ENCODE measurements at regions not wholly inside any gene's neighbourhood (a gene's known extent, or its start where the extent isn't known, plus 50 kb on each side); places are given as distances from the start of the nearest gene placed in this dataset.

GRCh38 chr22:34293324-34293723 is 373.0 kb upstream of the LARGE1 start:
- TF ChIP-seq POLR2A (IDR thresholded peaks at IDR 0.05) = no peak
- TF ChIP-seq CTCF (IDR thresholded peaks at IDR 0.05) = no peak
- TF ChIP-seq EP300 (IDR thresholded peaks at IDR 0.05) = no peak
- no peak for TF ChIP-seq POLR2AphosphoS5 (IDR thresholded peaks at IDR 0.05)
- no peaks in the 10 kb centered on the region for H3K27me3 ChIP-seq
- DNase-seq (no peak), ATAC-seq (ENCODE audit: low FRiP score in 2 of 2) (no peak)
- no peaks in the 10 kb centered on the region for H3K4me1 ChIP-seq
- WGBS, 2 donors = 43 to 55% methylated on average over 4 of the region's 4 CpGs
- H3K36me3 ChIP-seq = no peaks in the 10 kb centered on the region
- no peak overlapping the region for H3K4me3 ChIP-seq
- no peaks in the 10 kb centered on the region for H3K9me3 ChIP-seq
- no peak overlapping the region for H3K27ac ChIP-seq

DNA sequence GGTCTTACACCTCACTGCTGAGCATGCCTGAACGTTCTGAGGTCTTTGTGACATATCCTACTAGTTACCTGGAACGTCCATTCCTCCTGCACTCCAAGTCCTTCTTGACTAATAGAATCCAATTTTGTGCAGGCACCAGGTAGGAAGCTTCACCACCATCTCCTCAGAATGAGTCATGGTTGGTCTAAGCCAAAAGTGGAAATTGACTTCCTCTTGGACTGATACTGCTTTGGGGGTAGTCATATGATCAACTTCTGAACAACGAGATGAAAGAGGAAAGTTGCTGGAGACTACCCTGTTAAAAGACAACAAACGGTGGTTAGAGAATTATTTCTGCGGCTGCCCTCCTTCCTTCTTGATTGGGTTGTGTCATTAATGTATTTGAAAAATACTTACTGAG is 374.2 kb upstream of the LARGE1 start:
- no peak overlapping the region for H3K27ac ChIP-seq
- DNase-seq (no peak), ATAC-seq (ENCODE audit: low FRiP score in 2 of 2) (no peak)
- 64 to 67% methylated on average over 5 of the region's 5 CpGs for WGBS, 2 donors
- H3K4me3 ChIP-seq = no peak overlapping the region
- H3K9me3 ChIP-seq = no peaks in the 10 kb centered on the region
- no peaks in the 10 kb centered on the region for H3K27me3 ChIP-seq
- H3K4me1 ChIP-seq = no peaks in the 10 kb centered on the region
- no peaks in the 10 kb centered on the region for H3K36me3 ChIP-seq
- TF ChIP-seq CTCF (IDR thresholded peaks at IDR 0.05) = no peak
- no peak for TF ChIP-seq POLR2A (IDR thresholded peaks at IDR 0.05)

- WGBS, 2 donors = 60 to 70% methylated on average over 3 of the region's 3 CpGs
- DNase-seq (no peak), ATAC-seq (ENCODE audit: low FRiP score in 2 of 2) (no peak)
Measured at GRCh38 chr22:34294986-34295385, 374.7 kb upstream of the LARGE1 start.

DNA sequence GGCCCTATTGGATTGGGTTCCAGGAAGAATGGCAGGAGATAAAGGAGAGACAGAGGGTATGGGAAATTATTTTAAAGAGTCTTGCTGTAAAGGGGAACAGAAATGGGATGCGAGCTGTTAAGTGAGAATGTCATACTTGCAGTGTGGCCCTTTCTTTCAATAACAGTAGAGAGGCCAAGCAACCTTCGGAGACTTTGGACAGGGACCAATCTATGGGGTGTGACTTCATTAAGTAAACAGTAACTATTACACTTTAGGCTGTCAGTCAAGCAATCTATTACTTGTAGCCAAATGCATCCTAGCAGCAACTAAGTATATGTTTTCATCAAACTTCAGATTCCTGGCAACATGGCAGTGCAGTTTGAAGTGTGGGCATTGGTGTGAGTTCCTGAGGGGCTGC is 376.2 kb upstream of the LARGE1 start:
- no peaks in the 10 kb centered on the region for H3K27me3 ChIP-seq
- WGBS, 2 donors = 62 to 67% methylated on average over 2 of the region's 2 CpGs
- DNase-seq = no peak
- no peak for ATAC-seq (ENCODE audit: low FRiP score in 2 of 2)
- TF ChIP-seq EP300 (IDR thresholded peaks at IDR 0.05) (no peak), CTCF (IDR thresholded peaks at IDR 0.05) (no peak), POLR2A (IDR thresholded peaks at IDR 0.05) (no peak), POLR2AphosphoS5 (IDR thresholded peaks at IDR 0.05) (no peak)
- no peaks in the 10 kb centered on the region for H3K4me1 ChIP-seq
- H3K36me3 ChIP-seq = no peaks in the 10 kb centered on the region
- H3K9me3 ChIP-seq = no peaks in the 10 kb centered on the region
- H3K27ac ChIP-seq = no peak overlapping the region
- no peak overlapping the region for H3K4me3 ChIP-seq

More at GRCh38 chr22:34294986-34295385, 374.7 kb upstream of the LARGE1 start:
- no peak overlapping the region for H3K4me3 ChIP-seq
- no peak for TF ChIP-seq POLR2AphosphoS5 (IDR thresholded peaks at IDR 0.05)
- no peak for TF ChIP-seq EP300 (IDR thresholded peaks at IDR 0.05)
- TF ChIP-seq POLR2A (IDR thresholded peaks at IDR 0.05) = no peak
- TF ChIP-seq CTCF (IDR thresholded peaks at IDR 0.05) = no peak
- H3K27ac ChIP-seq = no peak overlapping the region
- H3K36me3 ChIP-seq = no peaks in the 10 kb centered on the region
- no peaks in the 10 kb centered on the region for H3K9me3 ChIP-seq
- no peaks in the 10 kb centered on the region for H3K27me3 ChIP-seq
- H3K4me1 ChIP-seq = no peaks in the 10 kb centered on the region

DNA sequence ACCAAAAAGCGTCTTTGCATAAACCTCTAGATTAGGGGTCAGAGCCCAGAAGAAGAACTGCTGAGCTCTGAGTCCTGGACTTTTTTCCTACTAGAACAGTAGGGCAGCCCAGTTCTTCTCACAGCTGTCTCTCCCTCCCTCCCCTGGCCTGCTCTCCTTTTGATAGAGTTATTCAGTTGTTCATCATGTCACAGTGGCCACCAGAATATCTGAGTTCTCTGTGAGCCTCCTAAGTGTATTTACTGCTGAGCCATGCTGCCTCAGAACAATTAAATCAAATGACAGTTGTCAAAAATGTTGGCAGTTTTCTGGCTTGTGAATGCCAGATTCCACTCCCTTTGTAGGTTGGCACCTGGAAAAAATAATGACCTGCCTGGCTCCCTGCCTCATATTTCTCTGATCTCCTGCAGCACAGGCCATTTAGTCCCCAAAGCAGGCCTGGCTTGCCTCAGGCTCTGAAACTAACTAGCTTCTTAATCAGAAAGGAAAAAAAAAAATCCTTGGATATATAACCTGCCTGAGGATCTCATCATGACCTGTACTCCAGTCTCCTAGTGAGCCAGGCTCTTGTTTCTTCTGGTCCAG is 377.4 kb upstream of the LARGE1 start:
- DNase-seq (no peak), ATAC-seq (ENCODE audit: low FRiP score in 2 of 2) (no peak)
- H3K4me1 ChIP-seq = no peaks in the 10 kb centered on the region
- WGBS, 2 donors = 90 to 100% methylated on average over 1 of the region's 1 CpG
- no peak for TF ChIP-seq POLR2AphosphoS5 (IDR thresholded peaks at IDR 0.05)
- no peak for TF ChIP-seq POLR2A (IDR thresholded peaks at IDR 0.05)
- TF ChIP-seq CTCF (IDR thresholded peaks at IDR 0.05) = no peak
- no peak for TF ChIP-seq EP300 (IDR thresholded peaks at IDR 0.05)
- no peaks in the 10 kb centered on the region for H3K9me3 ChIP-seq
- no peak overlapping the region for H3K4me3 ChIP-seq
- H3K27ac ChIP-seq = no peak overlapping the region
- H3K27me3 ChIP-seq = no peaks in the 10 kb centered on the region
- H3K36me3 ChIP-seq = no peaks in the 10 kb centered on the region

All from upper lobe of left lung (tissue), 6 donors.